Right atrium auricular region (tissue), 2 donors: ENCODE measurements at regions not wholly inside any gene's neighbourhood (a gene's known extent, or its start where the extent isn't known, plus 50 kb on each side); places are given as distances from the start of the nearest gene placed in this dataset.
A peak's percentile ranks its signal among the peaks of the same experiment; 100 is the strongest.

Experiments
- DNase-seq: peaks from one replicate; pipeline ENCODE4 v3.0.0-alpha.2; 2019; ENCODE audit warnings: low spot score
- H3K27ac ChIP-seq, 2 donors: fragments of 200-600 bp; sonication (generic); 1 replicate in 1 of 2; 2 replicates in 1 of 2; pipeline ENCODE4 v1.5.1; 2016 to 2019
- H3K27me3 ChIP-seq, 2 donors: fragments of 200-600 bp; sonication (generic); one replicate each; pipeline versions ENCODE4 v1.5.1 to v1.6.0; 2017 to 2019
- H3K36me3 ChIP-seq: fragments of 200-600 bp; sonication (generic); one replicate; pipeline ENCODE4 v1.5.1; 2016
- H3K4me1 ChIP-seq, 2 donors: fragments of 200-600 bp; sonication (generic); one replicate each; pipeline versions ENCODE4 v1.5.1 to v1.6.0; 2017 to 2019
- H3K4me3 ChIP-seq, 2 donors: fragments of 200-600 bp; sonication (generic); 1 replicate in 1 of 2; 2 replicates in 1 of 2; pipeline ENCODE4 v1.5.1; 2017 to 2019; ENCODE audit warnings: mild to moderate bottlenecking in 1 of 2, moderate library complexity in 1 of 2
- H3K9me3 ChIP-seq, 2 donors: fragments of 200-600 bp; sonication (generic); one replicate each; pipeline ENCODE4 v1.5.1; 2019
- CTCF ChIP-seq, 2 donors: fragments of 200-600 bp; sonication (generic); IDR thresholded peaks; one replicate each; pipeline ENCODE4 v1.5.1; 2019; ENCODE audit warnings: antibody characterized with exemption in 2 of 2

GRCh38 chr2:33904801-33905200 lies 305.7 kb upstream of the FAM98A start:
- TF ChIP-seq CTCF (IDR thresholded peaks at IDR 0.05) = no peak
- no peaks in the 10 kb centered on the region for H3K9me3 ChIP-seq

GRCh38 chr2:33903701-33904100 lies 304.6 kb upstream of the FAM98A start:
- Histone ChIP-seq H3K4me3 (no peak overlapping the region), H3K9me3 (no peaks in the 10 kb centered on the region), H3K27me3 (no peaks in the 10 kb centered on the region), H3K4me1 (no peaks in the 10 kb centered on the region), H3K36me3 (no peaks in the 10 kb centered on the region), H3K27ac (no peak overlapping the region)
- no peak for DNase-seq
- no peak for TF ChIP-seq CTCF (IDR thresholded peaks at IDR 0.05)

More at GRCh38 chr2:33904801-33905200, 305.7 kb upstream of the FAM98A start:
- DNase-seq = no peak
- H3K4me1 ChIP-seq = no peaks in the 10 kb centered on the region
- H3K4me3 ChIP-seq = no peak overlapping the region
- H3K27me3 ChIP-seq = no peaks in the 10 kb centered on the region
- H3K27ac ChIP-seq = no peak overlapping the region
- H3K36me3 ChIP-seq = no peaks in the 10 kb centered on the region

- Histone ChIP-seq H3K4me3 (no peak overlapping the region), H3K36me3 (no peaks in the 10 kb centered on the region), H3K27me3 (no peaks in the 10 kb centered on the region), H3K9me3 (no peaks in the 10 kb centered on the region), H3K27ac (no peak overlapping the region), H3K4me1 (no peaks in the 10 kb centered on the region)
- DNase-seq = no peak
- TF ChIP-seq CTCF (IDR thresholded peaks at IDR 0.05) = no peak
These were observed 304.1 kb upstream of the FAM98A start for GRCh38 chr2:33903215-33903614.

GRCh38 chr2:33900610-33901009 lies 301.5 kb upstream of the FAM98A start:
- no peaks in the 10 kb centered on the region for H3K27me3 ChIP-seq
- H3K27ac ChIP-seq = no peak overlapping the region
- TF ChIP-seq CTCF (IDR thresholded peaks at IDR 0.05) = no peak
- no peak overlapping the region for H3K4me3 ChIP-seq
- H3K4me1 ChIP-seq = no peaks in the 10 kb centered on the region
- H3K9me3 ChIP-seq = no peaks in the 10 kb centered on the region
- H3K36me3 ChIP-seq = no peaks in the 10 kb centered on the region
- no peak for DNase-seq

GRCh38 chr2:33897741-33898140 lies 298.6 kb upstream of the FAM98A start:
- TF ChIP-seq CTCF (IDR thresholded peaks at IDR 0.05) = no peak

GRCh38 chr2:33893824-33894223 lies 294.7 kb upstream of the FAM98A start:
- H3K27ac ChIP-seq = peak overlapping the region in 1 of 2 donors; percentile 64
- DNase-seq = no peak

More at GRCh38 chr2:33897741-33898140, 298.6 kb upstream of the FAM98A start:
- Histone ChIP-seq H3K4me1 (no peaks in the 10 kb centered on the region), H3K27ac (no peak overlapping the region), H3K4me3 (no peak overlapping the region), H3K9me3 (no peaks in the 10 kb centered on the region), H3K27me3 (no peaks in the 10 kb centered on the region), H3K36me3 (no peaks in the 10 kb centered on the region)
- DNase-seq = no peak

More at GRCh38 chr2:33893824-33894223, 294.7 kb upstream of the FAM98A start:
- Histone ChIP-seq H3K36me3 (no peaks in the 10 kb centered on the region), H3K9me3 (no peaks in the 10 kb centered on the region), H3K4me1 (no peaks in the 10 kb centered on the region), H3K4me3 (no peak overlapping the region), H3K27me3 (no peaks in the 10 kb centered on the region)
- no peak for TF ChIP-seq CTCF (IDR thresholded peaks at IDR 0.05)
